Hepatocyte (in vitro differentiated cells): ENCODE measurements at regions not wholly inside any gene's neighbourhood (a gene's known extent, or its start where the extent isn't known, plus 50 kb on each side); places are given as distances from the start of the nearest gene placed in this dataset.

Source experiments
- DNase-seq: peaks from one replicate; pipeline ENCODE4 v3.0.0-alpha.2; 2016; ENCODE audit warnings: low spot score
- H2AFZ ChIP-seq: fragments of 200-600 bp; sonication (generic); 2 replicates; pipeline ENCODE4 v1.6.0; 2016; ENCODE audit warnings: antibody characterized with exemption, mild to moderate bottlenecking
- H3K27ac ChIP-seq: fragments of 200-600 bp; sonication (generic); 2 replicates; pipeline ENCODE4 v1.5.1; 2016; ENCODE audit warnings: mild to moderate bottlenecking
- H3K27me3 ChIP-seq: fragments of 200-600 bp; sonication (generic); 2 replicates; pipeline ENCODE4 v1.6.1; 2016
- H3K36me3 ChIP-seq: fragments of 200-600 bp; sonication (generic); replicated peaks from 2 replicates; pipeline ENCODE4 v1.5.1; 2016; ENCODE audit warnings: low read depth; ENCODE audit not compliant: insufficient read depth
- H3K4me1 ChIP-seq: fragments of 200-600 bp; sonication (generic); 2 replicates; pipeline ENCODE4 v1.5.1; 2016; ENCODE audit warnings: mild to moderate bottlenecking, moderate library complexity; ENCODE audit not compliant: insufficient read depth
- H3K4me2 ChIP-seq: fragments of 200-600 bp; sonication (generic); 2 replicates; pipeline ENCODE4 v1.6.0; 2016
- H3K4me3 ChIP-seq: fragments of 200-600 bp; sonication (generic); 2 replicates; pipeline ENCODE4 v1.5.1; 2016; ENCODE audit warnings: mild to moderate bottlenecking
- H3K79me2 ChIP-seq: fragments of 200-600 bp; sonication (generic); 2 replicates; pipeline ENCODE4 v1.6.0; 2017; ENCODE audit warnings: mild to moderate bottlenecking
- H3K9me2 ChIP-seq: fragments of 200-600 bp; sonication (generic); replicated peaks from 2 replicates; pipeline ENCODE4 v1.6.0; 2017; ENCODE audit warnings: mild to moderate bottlenecking; ENCODE audit not compliant: insufficient read depth
- H3K9me3 ChIP-seq: fragments of 200-600 bp; sonication (generic); 2 replicates; pipeline ENCODE4 v1.5.1; 2016; ENCODE audit warnings: low read depth, mild to moderate bottlenecking
- H4K20me1 ChIP-seq: fragments of 200-600 bp; sonication (generic); 2 replicates; pipeline ENCODE4 v1.6.0; 2016; ENCODE audit warnings: mild to moderate bottlenecking; ENCODE audit not compliant: insufficient read depth, poor library complexity, severe bottlenecking
- EZH2 ChIP-seq: fragments of 200-600 bp; sonication (generic); IDR thresholded peaks from 2 replicates; pipeline ENCODE4 v1.6.1; 2016; ENCODE audit warnings: antibody characterized with exemption, mild to moderate bottlenecking, borderline replicate concordance
- EZH2phosphoT487 ChIP-seq: fragments of 200-600 bp; sonication (generic); IDR thresholded peaks from one replicate; pipeline ENCODE4 v1.6.1; 2018; ENCODE audit warnings: antibody characterized with exemption, mild to moderate bottlenecking, low read depth, moderate library complexity; ENCODE audit not compliant: unreplicated experiment, severe bottlenecking
- WGBS: methylation state at CpG from one replicate; pipeline ENCODE4 v1.1.6; 2016; ENCODE audit warnings: low lambda C conversion rate; ENCODE audit errors: missing lambda C conversion rate; 5-methylcytosine and 5-hydroxymethylcytosine counted together
- TF ChIP-seq, protein P1 (sequence below): fragments of 200-600 bp; sonication (generic); IDR thresholded peaks from 2 replicates; pipeline ENCODE4 v1.5.1; 2016; ENCODE audit warnings: antibody characterized with exemption, mild to moderate bottlenecking; ENCODE audit not compliant: poor library complexity

- H3K9me3 ChIP-seq, result no peaks in the 10 kb centered on the region
- no peaks in the 10 kb centered on the region for H4K20me1 ChIP-seq
- no peak overlapping the region for H2AFZ ChIP-seq
- no peak overlapping the region for H3K4me2 ChIP-seq
- no peaks in the 10 kb centered on the region for H3K4me1 ChIP-seq
- H3K79me2 ChIP-seq, result no peaks in the 10 kb centered on the region
- DNase-seq, result no peak
- 31% methylated on average over 5 of the region's 5 CpGs for WGBS
- H3K4me3 ChIP-seq, result no peak overlapping the region
- no peaks in the 10 kb centered on the region for H3K36me3 ChIP-seq
- no peaks in the 10 kb centered on the region for H3K27me3 ChIP-seq
- no peaks in the 10 kb centered on the region for H3K9me2 ChIP-seq
- no peak for TF ChIP-seq EZH2
- TF ChIP-seq, protein P1, sequence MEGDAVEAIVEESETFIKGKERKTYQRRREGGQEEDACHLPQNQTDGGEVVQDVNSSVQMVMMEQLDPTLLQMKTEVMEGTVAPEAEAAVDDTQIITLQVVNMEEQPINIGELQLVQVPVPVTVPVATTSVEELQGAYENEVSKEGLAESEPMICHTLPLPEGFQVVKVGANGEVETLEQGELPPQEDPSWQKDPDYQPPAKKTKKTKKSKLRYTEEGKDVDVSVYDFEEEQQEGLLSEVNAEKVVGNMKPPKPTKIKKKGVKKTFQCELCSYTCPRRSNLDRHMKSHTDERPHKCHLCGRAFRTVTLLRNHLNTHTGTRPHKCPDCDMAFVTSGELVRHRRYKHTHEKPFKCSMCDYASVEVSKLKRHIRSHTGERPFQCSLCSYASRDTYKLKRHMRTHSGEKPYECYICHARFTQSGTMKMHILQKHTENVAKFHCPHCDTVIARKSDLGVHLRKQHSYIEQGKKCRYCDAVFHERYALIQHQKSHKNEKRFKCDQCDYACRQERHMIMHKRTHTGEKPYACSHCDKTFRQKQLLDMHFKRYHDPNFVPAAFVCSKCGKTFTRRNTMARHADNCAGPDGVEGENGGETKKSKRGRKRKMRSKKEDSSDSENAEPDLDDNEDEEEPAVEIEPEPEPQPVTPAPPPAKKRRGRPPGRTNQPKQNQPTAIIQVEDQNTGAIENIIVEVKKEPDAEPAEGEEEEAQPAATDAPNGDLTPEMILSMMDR, result no peak
- no peak for TF ChIP-seq EZH2phosphoT487
- H3K27ac ChIP-seq, result no peak overlapping the region
Measured at GRCh38 chr2:4381049-4381448, 677.7 kb downstream of the DCDC2C start.

DNA sequence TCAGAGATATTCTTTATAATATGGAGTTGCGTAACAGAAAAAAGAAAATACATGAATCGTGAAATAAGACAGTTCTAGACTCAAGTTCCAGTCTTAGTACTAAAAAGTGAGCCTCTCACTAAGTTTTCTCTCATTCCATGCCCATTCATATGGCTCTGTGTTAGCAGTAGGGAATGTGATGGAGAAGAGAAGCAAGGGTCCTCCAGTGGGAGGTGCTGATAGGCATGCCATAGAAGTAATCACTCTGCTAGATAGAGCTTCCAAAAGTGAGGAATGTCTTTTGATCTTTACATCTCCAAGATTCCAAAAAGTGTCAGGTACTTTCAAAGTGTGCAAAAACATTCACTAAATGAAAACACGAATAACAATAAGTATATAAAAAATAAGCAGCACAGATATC, 678.4 kb downstream of the DCDC2C start:
- TF ChIP-seq, protein P1, result no peak
- no peak for TF ChIP-seq EZH2
- no peak for TF ChIP-seq EZH2phosphoT487
- no peak overlapping the region for H2AFZ ChIP-seq
- WGBS, result 94% methylated on average over 3 of the region's 3 CpGs

DNA sequence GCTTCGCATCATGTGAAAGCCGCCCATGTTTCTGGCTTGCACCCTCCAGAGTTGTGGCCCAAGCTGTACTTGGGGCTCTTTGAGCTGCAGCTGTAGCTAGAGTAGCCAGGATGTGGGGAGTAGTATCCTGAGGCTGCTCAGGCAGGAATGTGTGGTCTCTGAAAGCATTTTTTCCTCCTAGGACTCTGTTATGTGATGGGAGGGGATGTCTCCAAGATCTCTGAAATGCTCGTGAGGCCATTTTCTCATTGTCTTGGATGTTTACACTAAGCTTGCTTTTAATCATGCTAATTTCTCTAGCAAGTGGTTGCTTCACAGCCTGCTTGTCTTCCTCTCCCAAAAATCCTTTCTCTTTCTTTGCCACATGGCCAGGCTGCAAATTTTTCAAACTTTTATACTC, 687.6 kb downstream of the DCDC2C start:
- WGBS, result 71% methylated on average over 3 of the region's 3 CpGs
- no peak overlapping the region for H2AFZ ChIP-seq
- no peaks in the 10 kb centered on the region for H4K20me1 ChIP-seq
- H3K4me1 ChIP-seq, result no peaks in the 10 kb centered on the region
- H3K36me3 ChIP-seq, result no peaks in the 10 kb centered on the region
- no peaks in the 10 kb centered on the region for H3K27me3 ChIP-seq
- no peak overlapping the region for H3K4me2 ChIP-seq
- TF ChIP-seq EZH2phosphoT487 (no peak), EZH2 (no peak)
- TF ChIP-seq, protein P1, result no peak
- no peak for DNase-seq
- no peak overlapping the region for H3K4me3 ChIP-seq
- H3K27ac ChIP-seq, result no peak overlapping the region
- no peaks in the 10 kb centered on the region for H3K9me2 ChIP-seq
- no peaks in the 10 kb centered on the region for H3K9me3 ChIP-seq
- no peaks in the 10 kb centered on the region for H3K79me2 ChIP-seq

More for the DNA sequence above, 678.4 kb downstream of the DCDC2C start:
- Histone ChIP-seq H3K9me2 (no peaks in the 10 kb centered on the region), H3K79me2 (no peaks in the 10 kb centered on the region), H3K4me3 (no peak overlapping the region), H4K20me1 (no peaks in the 10 kb centered on the region), H3K9me3 (no peaks in the 10 kb centered on the region), H3K36me3 (no peaks in the 10 kb centered on the region), H3K27me3 (no peaks in the 10 kb centered on the region), H3K27ac (no peak overlapping the region), H3K4me2 (no peak overlapping the region), H3K4me1 (no peaks in the 10 kb centered on the region)
- DNase-seq, result no peak

DNA sequence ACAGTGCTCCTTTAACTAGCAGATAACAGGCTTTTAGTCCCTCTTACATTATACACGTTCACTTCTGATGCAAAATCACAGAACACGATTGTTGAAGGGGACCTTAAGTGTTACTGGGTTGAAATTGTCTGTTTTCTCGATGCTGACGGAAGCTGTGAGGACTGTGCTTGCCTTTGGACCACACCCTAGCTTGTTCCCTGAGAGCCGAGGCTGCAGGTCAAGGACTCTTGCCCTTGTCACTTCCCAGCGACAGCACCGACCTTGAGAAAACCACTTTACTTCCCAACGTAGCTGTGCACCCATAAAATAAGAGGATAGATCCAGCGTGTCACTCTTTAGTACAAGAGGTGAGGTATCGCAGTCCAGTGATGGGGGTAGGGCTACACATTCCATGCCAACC, 701.0 kb downstream of the DCDC2C start:
- Histone ChIP-seq H3K79me2 (no peaks in the 10 kb centered on the region), H4K20me1 (no peaks in the 10 kb centered on the region), H3K9me3 (no peaks in the 10 kb centered on the region), H3K4me1 (no peaks in the 10 kb centered on the region), H3K36me3 (no peaks in the 10 kb centered on the region), H3K27me3 (no peaks in the 10 kb centered on the region), H2AFZ (no peak overlapping the region), H3K9me2 (no peaks in the 10 kb centered on the region), H3K27ac (no peak overlapping the region), H3K4me2 (no peak overlapping the region), H3K4me3 (no peak overlapping the region)
- TF ChIP-seq, protein P1, result no peak
- TF ChIP-seq EZH2phosphoT487 (no peak), EZH2 (no peak)
- DNase-seq, result no peak
- WGBS, result 79% methylated on average over 10 of the region's 10 CpGs
